Endothelial cell of umbilical vein (primary cell): ENCODE measurements at regions not wholly inside any gene's neighbourhood (a gene's known extent, or its start where the extent isn't known, plus 50 kb on each side); places are given as distances from the start of the nearest gene placed in this dataset.

Experiments used
- BruUV-seq: library from RNA; stranded (reverse); fragments of 400-500 nt; replicated peaks from 2 replicates; lab custom pipeline; 2021; lab: Mats Ljungman, UMichigan
- CTCF ChIA-PET: fragments of 300-600, 350-600 bp; sonication (Branson Sonifier 250); formaldehyde crosslinking; loops from one replicate; lab custom pipeline; 2021; ENCODE audit warnings: antibody characterized with exemption, inconsistent platforms; lab: Charles Lee
- POLR2A ChIA-PET: fragments of 300-600, 350-600 bp; sonication (Branson Sonifier 250); formaldehyde crosslinking; loops from one replicate; lab custom pipeline; 2021; ENCODE audit warnings: antibody characterized with exemption, inconsistent platforms; lab: Charles Lee
- DNase-seq: peaks from one replicate; pipeline ENCODE4 v3.0.0-alpha.2; 2011; ENCODE audit warnings: low read depth, low spot score
- FAIRE-seq: peaks from 2 replicates; lab custom pipeline; 2011; peaks lifted over from hg19 to GRCh38; lab: Jason Lieb, UNC
- H2AFZ ChIP-seq: 2 replicates; pipeline ENCODE4 v1.6.0; 2012; ENCODE audit warnings: low read depth, low read length, control low read depth, inconsistent platforms
- H3K27ac ChIP-seq: 2 replicates; pipeline ENCODE4 v1.5.1; 2011; ENCODE audit warnings: low read depth, mild to moderate bottlenecking, control low read depth, low read length, moderate library complexity; ENCODE audit not compliant: insufficient read depth
- H3K27me3 ChIP-seq, 2 experiments: 2 replicates each; pipeline versions ENCODE4 v1.6.0 to v1.6.1; 2011; ENCODE audit warnings: low read length in 2 of 2, mixed read lengths in 1 of 2; ENCODE audit not compliant: control insufficient read depth in 2 of 2, insufficient read depth in 2 of 2
- H3K36me3 ChIP-seq, 2 experiments: 2 replicates in 1 of 2; 3 replicates in 1 of 2; pipeline ENCODE4 v1.5.1; 2011; ENCODE audit warnings: low read length in 2 of 2, mild to moderate bottlenecking in 1 of 2, moderate library complexity in 1 of 2; ENCODE audit not compliant: control insufficient read depth in 2 of 2, insufficient read depth in 2 of 2; ENCODE audit errors: extremely low read depth in 1 of 2
- H3K4me1 ChIP-seq: 3 replicates; pipeline ENCODE4 v1.5.1; 2011; ENCODE audit warnings: mild to moderate bottlenecking, low read length; ENCODE audit not compliant: control insufficient read depth, insufficient read depth; ENCODE audit errors: extremely low read depth
- H3K4me2 ChIP-seq: 2 replicates; pipeline ENCODE4 v1.6.1; 2011; ENCODE audit warnings: low read length, control low read depth, mixed read lengths; ENCODE audit not compliant: insufficient read depth
- H3K4me3 ChIP-seq, 3 experiments: fragments of 200-600 bp in 1 of 3; sonication (generic), shearing (Covaris generic) in 1 of 3; replicated peaks in 1 of 3; 2 replicates each; pipeline ENCODE4 v1.5.1; 2011 to 2016; ENCODE audit warnings: control low read depth in 3 of 3, low read length in 3 of 3, mild to moderate bottlenecking in 2 of 3, inconsistent platforms in 1 of 3, low read depth in 1 of 3, moderate library complexity in 1 of 3; ENCODE audit not compliant: insufficient read depth in 1 of 3
- H3K79me2 ChIP-seq: 2 replicates; pipeline ENCODE4 v1.6.0; 2012; ENCODE audit warnings: low read length, inconsistent platforms; ENCODE audit not compliant: control insufficient read depth, insufficient read depth
- H3K9ac ChIP-seq: replicated peaks from 2 replicates; pipeline ENCODE3; 2011; ENCODE audit warnings: low read length, control low read depth; ENCODE audit not compliant: insufficient read depth; ENCODE audit errors: extremely low read depth
- H3K9me1 ChIP-seq: replicated peaks from 3 replicates; pipeline ENCODE4 v1.6.0; 2011; ENCODE audit warnings: mild to moderate bottlenecking, low read length; ENCODE audit not compliant: control insufficient read depth, insufficient read depth; ENCODE audit errors: extremely low read depth
- H3K9me3 ChIP-seq: replicated peaks from 2 replicates; pipeline ENCODE4 v1.5.1; 2012; ENCODE audit warnings: low read length, inconsistent platforms; ENCODE audit not compliant: control insufficient read depth, insufficient read depth
- H4K20me1 ChIP-seq: replicated peaks from 2 replicates; pipeline ENCODE3; 2011; ENCODE audit warnings: mild to moderate bottlenecking, low read length; ENCODE audit not compliant: control insufficient read depth, insufficient read depth; ENCODE audit errors: extremely low read depth
- EZH2 ChIP-seq: IDR thresholded peaks from 2 replicates; pipeline ENCODE4 v1.6.1; 2012; ENCODE audit warnings: borderline replicate concordance, low read depth, mild to moderate bottlenecking, moderate library complexity, low read length, inconsistent platforms; ENCODE audit not compliant: severe bottlenecking
- FOS ChIP-seq: IDR thresholded peaks from 2 replicates; pipeline ENCODE4 v1.6.1; 2011; ENCODE audit warnings: mild to moderate bottlenecking, low read length, moderate library complexity, borderline replicate concordance; ENCODE audit not compliant: insufficient read depth
- GATA2 ChIP-seq: IDR thresholded peaks from 2 replicates; pipeline ENCODE4 v1.7.0; 2011; ENCODE audit warnings: low read depth, mild to moderate bottlenecking, moderate library complexity, mixed read lengths, low read length; ENCODE audit not compliant: insufficient read length, insufficient read depth
- JUN ChIP-seq: IDR thresholded peaks from 2 replicates; pipeline ENCODE4 v1.6.1; 2011; ENCODE audit warnings: borderline replicate concordance, low read depth; ENCODE audit not compliant: insufficient read length, insufficient read depth
- MYC ChIP-seq: IDR thresholded peaks from one replicate; pipeline ENCODE4 v1.6.1; 2011; ENCODE audit warnings: mild to moderate bottlenecking, low read depth, low read length
- POLR2A ChIP-seq: IDR thresholded peaks from 2 replicates; pipeline ENCODE4 v1.6.1; 2012; ENCODE audit warnings: low read depth, mild to moderate bottlenecking, control low read depth, low read length
- POLR2AphosphoS5 ChIP-seq: IDR thresholded peaks from 2 replicates; pipeline ENCODE4 v1.6.1; 2012; ENCODE audit warnings: low read depth, mild to moderate bottlenecking, control low read depth, low read length, moderate library complexity; ENCODE audit not compliant: insufficient read depth
- dilution Hi-C: fragments of 300-500 bp; cut with MboI; formaldehyde crosslinking; loops from one replicate; pipeline ENCODE4 v1.15.0; 2019; ENCODE audit warnings: low sequenced_read_pairs; ENCODE audit not compliant: extremely low pct_ligation_motif_present
- intact Hi-C: fragments of 100-400 bp; cut with micrococcal nuclease; formaldehyde crosslinking; loops from one replicate; pipeline ENCODE4 v1.10.0; 2022
- TF ChIP-seq, protein P1 (sequence below): IDR thresholded peaks from 2 replicates; pipeline ENCODE4 v1.6.1; 2011; ENCODE audit not compliant: insufficient read depth, insufficient read length
- TF ChIP-seq, protein P2 (sequence below), 2 donors: IDR thresholded peaks; 1 replicate in 1 of 2; 2 replicates in 1 of 2; pipeline ENCODE4 v1.5.1; 2011; ENCODE audit warnings: low read length in 2 of 2, mild to moderate bottlenecking in 2 of 2, moderate library complexity in 2 of 2, control low read depth in 1 of 2, inconsistent platforms in 1 of 2, low read depth in 1 of 2; ENCODE audit not compliant: insufficient read depth in 1 of 2; ENCODE audit errors: extremely low read depth in 1 of 2

DNA sequence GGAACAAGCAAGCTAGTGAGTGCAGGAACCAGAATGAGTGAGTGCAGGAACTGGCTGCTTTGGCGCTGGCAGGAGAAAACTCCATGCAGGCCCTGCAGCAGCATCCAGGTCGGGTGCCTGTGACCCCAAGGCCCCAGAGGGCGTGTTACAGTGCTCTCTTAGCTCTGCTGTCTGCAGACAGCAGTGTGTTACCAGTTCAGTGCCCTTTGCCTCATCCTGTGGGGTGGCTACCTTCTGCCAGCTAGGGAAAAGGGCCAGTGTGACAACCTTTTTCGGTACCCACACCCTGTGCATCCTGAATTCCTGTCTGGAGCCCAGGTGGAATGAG is 202.3 kb upstream of the SMIM31 start:
- CTCF ChIA-PET = no interaction called here

More for the DNA sequence above, 202.3 kb upstream of the SMIM31 start:
- H3K79me2 ChIP-seq = no peaks in the 10 kb centered on the region
- TF ChIP-seq POLR2AphosphoS5 (no peak), MYC (no peak), JUN (no peak), GATA2 (no peak), FOS (no peak), EZH2 (no peak), POLR2A (no peak)
- TF ChIP-seq, protein P1, sequence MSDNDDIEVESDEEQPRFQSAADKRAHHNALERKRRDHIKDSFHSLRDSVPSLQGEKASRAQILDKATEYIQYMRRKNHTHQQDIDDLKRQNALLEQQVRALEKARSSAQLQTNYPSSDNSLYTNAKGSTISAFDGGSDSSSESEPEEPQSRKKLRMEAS = no peak
- TF ChIP-seq, protein P2, sequence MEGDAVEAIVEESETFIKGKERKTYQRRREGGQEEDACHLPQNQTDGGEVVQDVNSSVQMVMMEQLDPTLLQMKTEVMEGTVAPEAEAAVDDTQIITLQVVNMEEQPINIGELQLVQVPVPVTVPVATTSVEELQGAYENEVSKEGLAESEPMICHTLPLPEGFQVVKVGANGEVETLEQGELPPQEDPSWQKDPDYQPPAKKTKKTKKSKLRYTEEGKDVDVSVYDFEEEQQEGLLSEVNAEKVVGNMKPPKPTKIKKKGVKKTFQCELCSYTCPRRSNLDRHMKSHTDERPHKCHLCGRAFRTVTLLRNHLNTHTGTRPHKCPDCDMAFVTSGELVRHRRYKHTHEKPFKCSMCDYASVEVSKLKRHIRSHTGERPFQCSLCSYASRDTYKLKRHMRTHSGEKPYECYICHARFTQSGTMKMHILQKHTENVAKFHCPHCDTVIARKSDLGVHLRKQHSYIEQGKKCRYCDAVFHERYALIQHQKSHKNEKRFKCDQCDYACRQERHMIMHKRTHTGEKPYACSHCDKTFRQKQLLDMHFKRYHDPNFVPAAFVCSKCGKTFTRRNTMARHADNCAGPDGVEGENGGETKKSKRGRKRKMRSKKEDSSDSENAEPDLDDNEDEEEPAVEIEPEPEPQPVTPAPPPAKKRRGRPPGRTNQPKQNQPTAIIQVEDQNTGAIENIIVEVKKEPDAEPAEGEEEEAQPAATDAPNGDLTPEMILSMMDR (IDR thresholded peaks at IDR 0.05; ENCODE audit: extremely low read depth in 1 of 2, insufficient read depth in 1 of 2, low read depth in 1 of 2, low read length in 2 of 2) = no peak
- FAIRE-seq (no peak), DNase-seq (no peak)
- no peak overlapping the region for H3K27ac ChIP-seq
- no peaks in the 10 kb centered on the region for H3K4me1 ChIP-seq
- intact Hi-C loops (no loop called here), dilution Hi-C loops (no loop called here)
- no peak overlapping the region for H3K9ac ChIP-seq
- H3K27me3 ChIP-seq = no peaks in the 10 kb centered on the region
- no peaks in the 10 kb centered on the region for H3K9me3 ChIP-seq
- H3K4me3 ChIP-seq = no peak overlapping the region
- no peaks in the 10 kb centered on the region for H3K36me3 ChIP-seq
- no peaks in the 10 kb centered on the region for H4K20me1 ChIP-seq
- H3K4me2 ChIP-seq = no peak overlapping the region
- POLR2A ChIA-PET = no interaction called here
- no peaks in the 10 kb centered on the region for H3K9me1 ChIP-seq
- BruUV-seq = no TSS peak
- no peak overlapping the region for H2AFZ ChIP-seq
